D721Med (cell line): ENCODE measurements at regions not wholly inside any gene's neighbourhood (a gene's known extent, or its start where the extent isn't known, plus 50 kb on each side); places are given as distances from the start of the nearest gene placed in this dataset.

ENCODE experiments used
- DNase-seq: peaks from one replicate; pipeline ENCODE4 v3.0.0; 2011; ENCODE audit warnings: low spot score; ENCODE audit not compliant: insufficient read length
- FAIRE-seq: peaks from 2 replicates; lab custom pipeline; 2011; peaks lifted over from hg19 to GRCh38; lab: Jason Lieb, UNC
- CTCF ChIP-seq: IDR thresholded peaks from 2 replicates; pipeline ENCODE4 v1.5.1; 2012; ENCODE audit warnings: mild to moderate bottlenecking, control low read depth; ENCODE audit not compliant: insufficient read depth; ENCODE audit errors: missing control alignments

- FAIRE-seq (no peak), DNase-seq (no peak)
- no peak for TF ChIP-seq CTCF
Measured at GRCh38 chr14:89680156-89680555, 263.1 kb upstream of the FOXN3 start.

- DNase-seq (no peak), FAIRE-seq (no peak)
- no peak for TF ChIP-seq CTCF
Measured at GRCh38 chr14:89678768-89679167, 261.7 kb upstream of the FOXN3 start.

- TF ChIP-seq CTCF: no peak
- FAIRE-seq (no peak), DNase-seq (no peak)
Measured at GRCh38 chr14:89675590-89675989, 258.6 kb upstream of the FOXN3 start.

GRCh38 chr14:89674936-89675335 is 257.9 kb upstream of the FOXN3 start:
- FAIRE-seq (no peak), DNase-seq (no peak)
- TF ChIP-seq CTCF: no peak

- no peak for TF ChIP-seq CTCF
- DNase-seq (no peak), FAIRE-seq (no peak)
Measured at GRCh38 chr14:89674240-89674639, 257.2 kb upstream of the FOXN3 start.

GRCh38 chr14:89673512-89674225 is 256.6 kb upstream of the FOXN3 start:
- no peak for DNase-seq
- FAIRE-seq: no peak

More at GRCh38 chr14:89673512-89674225, 256.6 kb upstream of the FOXN3 start:
- TF ChIP-seq CTCF: no peak
